ENCODE measurements at regions not wholly inside any gene's neighbourhood (a gene's known extent, or its start where the extent isn't known, plus 50 kb on each side); places are given as distances from the start of the nearest gene placed in this dataset.

GRCh38 chr1:79109445-79109844 is 102.9 kb upstream of the ADGRL4 start:
- no peaks in the 10 kb centered on the region for H3K4me1 ChIP-seq (ENCODE audit: control insufficient read depth in 4 of 4, insufficient read depth in 4 of 4, low read length in 3 of 4)

More at GRCh38 chr1:79109445-79109844, 102.9 kb upstream of the ADGRL4 start:
- H3K27me3 ChIP-seq (ENCODE audit: control insufficient read depth in 4 of 4, insufficient read depth in 4 of 4, low read length in 3 of 4), result no peaks in the 10 kb centered on the region
- no peak overlapping the region for H3K27ac ChIP-seq (ENCODE audit: low read depth in 1 of 2, low read length in 2 of 2)
- DNase-seq (ENCODE audit: low spot score), result no peak
- H3K36me3 ChIP-seq (ENCODE audit: control insufficient read depth in 4 of 4, insufficient read depth in 3 of 4, low read depth in 1 of 4, low read length in 3 of 4), result no peaks in the 10 kb centered on the region
- 54% methylated on average over 1 of the region's 1 CpG for WGBS
- no peak overlapping the region for H3K9ac ChIP-seq (ENCODE audit: low read depth in 1 of 2, low read length in 2 of 2)
- no peak for TF ChIP-seq FOXA1 (IDR thresholded peaks at IDR 0.05)
- TF ChIP-seq YY1 (IDR thresholded peaks at IDR 0.05), result no peak
- TF ChIP-seq FOXA2 (IDR thresholded peaks at IDR 0.05), result no peak
- no peak for TF ChIP-seq CTCF (IDR thresholded peaks at IDR 0.05; ENCODE audit: low read depth, low read length, missing input control)
- TF ChIP-seq TAF1 (conservative IDR thresholded peaks at IDR 0.05), result no peak
- TF ChIP-seq, protein P1, sequence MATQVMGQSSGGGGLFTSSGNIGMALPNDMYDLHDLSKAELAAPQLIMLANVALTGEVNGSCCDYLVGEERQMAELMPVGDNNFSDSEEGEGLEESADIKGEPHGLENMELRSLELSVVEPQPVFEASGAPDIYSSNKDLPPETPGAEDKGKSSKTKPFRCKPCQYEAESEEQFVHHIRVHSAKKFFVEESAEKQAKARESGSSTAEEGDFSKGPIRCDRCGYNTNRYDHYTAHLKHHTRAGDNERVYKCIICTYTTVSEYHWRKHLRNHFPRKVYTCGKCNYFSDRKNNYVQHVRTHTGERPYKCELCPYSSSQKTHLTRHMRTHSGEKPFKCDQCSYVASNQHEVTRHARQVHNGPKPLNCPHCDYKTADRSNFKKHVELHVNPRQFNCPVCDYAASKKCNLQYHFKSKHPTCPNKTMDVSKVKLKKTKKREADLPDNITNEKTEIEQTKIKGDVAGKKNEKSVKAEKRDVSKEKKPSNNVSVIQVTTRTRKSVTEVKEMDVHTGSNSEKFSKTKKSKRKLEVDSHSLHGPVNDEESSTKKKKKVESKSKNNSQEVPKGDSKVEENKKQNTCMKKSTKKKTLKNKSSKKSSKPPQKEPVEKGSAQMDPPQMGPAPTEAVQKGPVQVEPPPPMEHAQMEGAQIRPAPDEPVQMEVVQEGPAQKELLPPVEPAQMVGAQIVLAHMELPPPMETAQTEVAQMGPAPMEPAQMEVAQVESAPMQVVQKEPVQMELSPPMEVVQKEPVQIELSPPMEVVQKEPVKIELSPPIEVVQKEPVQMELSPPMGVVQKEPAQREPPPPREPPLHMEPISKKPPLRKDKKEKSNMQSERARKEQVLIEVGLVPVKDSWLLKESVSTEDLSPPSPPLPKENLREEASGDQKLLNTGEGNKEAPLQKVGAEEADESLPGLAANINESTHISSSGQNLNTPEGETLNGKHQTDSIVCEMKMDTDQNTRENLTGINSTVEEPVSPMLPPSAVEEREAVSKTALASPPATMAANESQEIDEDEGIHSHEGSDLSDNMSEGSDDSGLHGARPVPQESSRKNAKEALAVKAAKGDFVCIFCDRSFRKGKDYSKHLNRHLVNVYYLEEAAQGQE (IDR thresholded peaks at IDR 0.05), result no peak
- TF ChIP-seq JUND (IDR thresholded peaks at IDR 0.05), result no peak
- TF ChIP-seq ZBTB33 (IDR thresholded peaks at IDR 0.05), result no peak
- TF ChIP-seq, protein P2, sequence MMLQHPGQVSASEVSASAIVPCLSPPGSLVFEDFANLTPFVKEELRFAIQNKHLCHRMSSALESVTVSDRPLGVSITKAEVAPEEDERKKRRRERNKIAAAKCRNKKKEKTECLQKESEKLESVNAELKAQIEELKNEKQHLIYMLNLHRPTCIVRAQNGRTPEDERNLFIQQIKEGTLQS (IDR thresholded peaks at IDR 0.05), result no peak
- TF ChIP-seq HNF4G (IDR thresholded peaks at IDR 0.05), result no peak
- no peak for TF ChIP-seq RXRA (IDR thresholded peaks at IDR 0.05)
- no peak for TF ChIP-seq GABPA (IDR thresholded peaks at IDR 0.05 in 1 of 2, conservative IDR thresholded peaks at IDR 0.05 in 1 of 2)
- no peak for TF ChIP-seq NR2F2 (IDR thresholded peaks at IDR 0.05)
- H3K9me3 ChIP-seq (ENCODE audit: control insufficient read depth in 4 of 4, low read length in 3 of 4), result peaks cover 0 to 5% (median 0%) of the 10 kb centered on the region in 4 donors
- H3K4me3 ChIP-seq (ENCODE audit: low read depth in 1 of 3, low read length in 3 of 3), result no peak overlapping the region

Measured in liver (tissue), 8 donors.